ENCODE measurements at regions not wholly inside any gene's neighbourhood (a gene's known extent, or its start where the extent isn't known, plus 50 kb on each side); places are given as distances from the start of the nearest gene placed in this dataset.

DNA sequence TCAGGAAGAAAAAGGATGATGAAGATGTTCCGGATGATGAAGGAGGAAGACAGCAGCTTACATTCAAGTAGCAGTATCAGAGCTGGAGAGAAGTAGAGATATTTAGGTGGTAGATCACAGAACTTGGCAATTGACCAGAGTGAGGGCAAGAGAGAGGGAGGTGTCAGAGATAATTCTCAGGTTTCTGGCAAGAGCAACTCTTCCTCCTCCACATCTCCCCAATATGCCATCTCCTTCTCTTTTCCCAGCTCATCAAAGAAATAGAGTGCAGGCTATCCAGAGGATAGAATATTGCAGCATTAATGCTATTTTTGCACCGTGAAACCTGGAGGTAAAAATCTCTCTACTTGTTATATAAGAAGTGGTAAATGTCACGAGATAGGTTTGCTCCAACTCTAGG lies 64.9 kb upstream of the OPCML start:
- H3K4me3 ChIP-seq (ENCODE audit: low read depth, low read length), result no peak overlapping the region
- no peak for DNase-seq (ENCODE audit: low read depth)
- TF ChIP-seq, protein P1, sequence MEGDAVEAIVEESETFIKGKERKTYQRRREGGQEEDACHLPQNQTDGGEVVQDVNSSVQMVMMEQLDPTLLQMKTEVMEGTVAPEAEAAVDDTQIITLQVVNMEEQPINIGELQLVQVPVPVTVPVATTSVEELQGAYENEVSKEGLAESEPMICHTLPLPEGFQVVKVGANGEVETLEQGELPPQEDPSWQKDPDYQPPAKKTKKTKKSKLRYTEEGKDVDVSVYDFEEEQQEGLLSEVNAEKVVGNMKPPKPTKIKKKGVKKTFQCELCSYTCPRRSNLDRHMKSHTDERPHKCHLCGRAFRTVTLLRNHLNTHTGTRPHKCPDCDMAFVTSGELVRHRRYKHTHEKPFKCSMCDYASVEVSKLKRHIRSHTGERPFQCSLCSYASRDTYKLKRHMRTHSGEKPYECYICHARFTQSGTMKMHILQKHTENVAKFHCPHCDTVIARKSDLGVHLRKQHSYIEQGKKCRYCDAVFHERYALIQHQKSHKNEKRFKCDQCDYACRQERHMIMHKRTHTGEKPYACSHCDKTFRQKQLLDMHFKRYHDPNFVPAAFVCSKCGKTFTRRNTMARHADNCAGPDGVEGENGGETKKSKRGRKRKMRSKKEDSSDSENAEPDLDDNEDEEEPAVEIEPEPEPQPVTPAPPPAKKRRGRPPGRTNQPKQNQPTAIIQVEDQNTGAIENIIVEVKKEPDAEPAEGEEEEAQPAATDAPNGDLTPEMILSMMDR (IDR thresholded peaks at IDR 0.05; ENCODE audit: control insufficient read depth, extremely low read depth, insufficient read depth), result no peak

DNA sequence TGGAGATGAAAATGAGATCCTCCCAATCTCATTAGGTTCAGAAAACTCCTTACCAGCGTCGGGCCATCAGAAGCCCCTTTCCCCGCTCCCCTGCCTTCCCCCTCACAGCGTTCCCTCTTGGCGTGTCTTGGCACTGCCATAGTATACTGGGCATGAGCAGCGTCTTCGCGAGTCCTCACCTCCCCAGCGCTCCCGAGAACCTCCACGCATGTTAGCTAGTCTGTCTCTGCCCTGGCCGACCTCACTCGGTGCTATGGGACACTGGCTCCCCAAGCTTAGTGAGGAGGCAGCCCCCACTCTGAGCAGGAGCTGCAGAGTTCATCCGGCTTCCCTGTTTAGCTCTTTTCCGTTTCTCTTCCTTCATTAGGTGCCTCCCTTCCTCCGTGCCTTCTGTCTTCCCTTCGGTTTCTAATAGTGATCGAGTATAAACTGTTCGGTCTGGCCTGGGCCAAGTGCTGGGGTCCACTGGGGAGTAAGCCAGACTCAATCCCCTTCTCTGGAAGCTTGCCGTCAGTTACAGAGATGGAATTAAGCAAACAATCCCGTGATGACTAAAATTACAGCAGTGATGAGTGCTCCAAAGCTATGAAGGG lies 63.8 kb upstream of the OPCML start:
- TF ChIP-seq, protein P1 (IDR thresholded peaks at IDR 0.05; ENCODE audit: control insufficient read depth, extremely low read depth, insufficient read depth), result no peak
- H3K4me3 ChIP-seq (ENCODE audit: low read depth, low read length), result no peak overlapping the region
- DNase-seq (ENCODE audit: low read depth), result no peak

DNA sequence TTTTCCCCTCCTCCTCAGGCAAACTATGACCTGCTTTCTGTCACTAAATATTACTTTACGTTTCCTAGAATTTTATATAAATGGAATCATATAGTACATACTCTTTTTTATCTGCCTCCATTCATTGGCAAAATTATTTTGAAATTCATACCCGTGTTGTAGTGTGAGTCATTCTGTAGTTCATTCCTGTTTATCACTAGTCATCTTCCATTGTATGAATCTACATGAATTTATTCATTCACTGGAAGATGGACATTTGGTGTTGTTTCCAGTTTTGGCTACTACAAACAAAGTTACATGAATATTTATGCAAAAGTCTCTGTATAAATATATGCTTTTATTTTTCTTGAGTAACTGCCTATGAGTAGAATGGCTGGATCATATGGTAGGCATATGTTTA lies 60.7 kb upstream of the OPCML start:
- TF ChIP-seq, protein P1 (IDR thresholded peaks at IDR 0.05; ENCODE audit: control insufficient read depth, extremely low read depth, insufficient read depth), result no peak
- no peak for DNase-seq (ENCODE audit: low read depth)

DNA sequence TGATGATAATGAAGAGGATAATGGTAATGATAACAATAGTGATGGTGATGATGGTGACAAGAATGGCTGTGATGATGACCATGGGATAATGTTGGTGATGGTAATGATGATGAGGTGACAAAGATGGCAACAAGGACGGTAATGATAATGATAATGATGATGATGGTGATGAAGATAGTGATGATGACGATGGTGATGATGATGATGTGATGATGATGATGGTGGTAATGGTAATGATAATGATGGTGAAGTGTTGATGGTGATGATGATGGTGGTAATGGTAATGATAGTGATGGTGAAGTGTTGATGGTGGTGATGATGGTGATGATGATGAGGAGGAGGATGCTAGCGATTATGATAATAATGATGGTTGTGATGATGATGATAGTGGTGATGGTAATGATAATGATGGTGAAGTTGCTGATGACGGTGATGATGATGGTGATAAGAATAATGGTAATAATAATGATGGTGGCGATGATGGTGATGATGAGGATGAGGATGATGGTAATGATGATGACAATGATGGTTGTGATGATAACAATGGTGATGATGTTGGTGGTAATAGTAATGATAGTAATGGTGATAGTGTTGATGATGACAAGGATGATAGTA lies 54.7 kb upstream of the OPCML start:
- TF ChIP-seq, protein P1 (IDR thresholded peaks at IDR 0.05; ENCODE audit: control insufficient read depth, extremely low read depth, insufficient read depth), result no peak
- no peak overlapping the region for H3K4me3 ChIP-seq (ENCODE audit: low read depth, low read length)
- no peak for DNase-seq (ENCODE audit: low read depth)

More for the DNA sequence above, 60.7 kb upstream of the OPCML start:
- H3K4me3 ChIP-seq (ENCODE audit: low read depth, low read length), result no peak overlapping the region

DNA sequence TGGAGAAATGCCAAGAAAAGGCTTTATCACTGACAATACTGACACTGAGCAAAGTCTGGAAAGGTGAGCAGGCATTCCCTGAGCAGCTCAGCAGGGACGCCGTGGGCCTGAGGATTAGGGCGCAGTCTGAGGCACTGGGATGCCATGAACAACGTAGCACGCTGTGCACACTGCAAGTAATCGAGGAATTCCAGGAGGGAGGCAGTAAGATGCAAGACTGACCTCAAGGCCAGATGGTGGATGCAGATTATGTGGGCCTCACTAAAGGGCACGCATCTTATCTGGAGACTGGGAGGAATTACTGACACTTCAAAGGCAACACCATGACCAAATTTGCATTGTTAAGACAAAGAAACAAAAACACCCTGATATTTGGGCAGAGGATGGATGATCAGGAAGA lies 50.4 kb upstream of the OPCML start:
- H3K4me3 ChIP-seq (ENCODE audit: low read depth, low read length), result no peak overlapping the region
- no peak for DNase-seq (ENCODE audit: low read depth)
- TF ChIP-seq, protein P1 (IDR thresholded peaks at IDR 0.05; ENCODE audit: control insufficient read depth, extremely low read depth, insufficient read depth), result no peak

DNA sequence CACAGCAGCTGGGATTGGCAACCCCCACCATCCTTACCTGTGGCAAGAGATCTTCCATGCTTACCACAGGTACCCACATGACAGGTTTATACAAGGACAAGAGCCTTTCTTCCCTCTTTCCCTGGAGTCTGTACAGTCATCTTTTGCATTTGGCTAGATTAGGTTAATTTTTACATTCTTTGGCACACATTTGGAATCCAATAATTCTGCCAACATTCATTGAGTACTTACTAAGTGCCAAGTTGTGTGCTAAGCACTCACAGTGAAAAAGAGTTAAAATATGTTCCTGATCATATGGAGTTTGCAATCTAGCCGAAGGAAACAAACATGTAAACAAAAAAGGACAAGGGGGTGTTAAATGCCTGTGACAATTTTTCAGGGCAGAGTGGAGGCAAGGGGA lies 50.0 kb upstream of the OPCML start:
- TF ChIP-seq, protein P1 (IDR thresholded peaks at IDR 0.05; ENCODE audit: control insufficient read depth, extremely low read depth, insufficient read depth), result no peak
- no peak overlapping the region for H3K4me3 ChIP-seq (ENCODE audit: low read depth, low read length)
- no peak for DNase-seq (ENCODE audit: low read depth)

Data from LNCaP clone FGC (cell line).